ENCODE measurements at regions not wholly inside any gene's neighbourhood (a gene's known extent, or its start where the extent isn't known, plus 50 kb on each side); places are given as distances from the start of the nearest gene placed in this dataset.

- Histone ChIP-seq H3K4me2 (ENCODE audit: control insufficient read depth, insufficient read depth) (no peak overlapping the region), H2AFZ (ENCODE audit: control insufficient read depth, low read depth, low read length) (no peak overlapping the region), H4K20me1 (ENCODE audit: control insufficient read depth, insufficient read depth) (no peaks in the 10 kb centered on the region), H3K79me2 (ENCODE audit: control insufficient read depth, insufficient read depth, low read length) (no peaks in the 10 kb centered on the region), H3K36me3 (ENCODE audit: control insufficient read depth in 2 of 2, insufficient read depth in 2 of 2, low read length in 1 of 2) (no peaks in the 10 kb centered on the region), H3K4me3 (no peak overlapping the region), H3K9ac (ENCODE audit: control insufficient read depth, insufficient read depth, low read length) (no peak overlapping the region), H3K9me3 (replicated peaks; ENCODE audit: control insufficient read depth, insufficient read depth, low read length) (no peaks in the 10 kb centered on the region), H3K27me3 (replicated peaks in 1 of 2; ENCODE audit: control insufficient read depth in 2 of 2, insufficient read depth in 2 of 2, low read length in 1 of 2) (no peaks in the 10 kb centered on the region), H3K27ac (ENCODE audit: control insufficient read depth, insufficient read depth) (no peak overlapping the region), H3K4me1 (ENCODE audit: control insufficient read depth, insufficient read depth, low read length) (0 out of 2 replicates have a peak, but pooled peaks cover 3% of the 10 kb centered on the region)
- in situ Hi-C loops (cut with MboI) (no loop called here), intact Hi-C loops (cut with micrococcal nuclease; ENCODE audit: unreplicated experiment) (no loop called here)
- 72% methylated on average over 7 of the region's 7 CpGs for WGBS (ENCODE audit: insufficient coverage, insufficient replicate concordance, low lambda C conversion rate, missing lambda C conversion rate)
- ChIA-PET POLR2A (interaction anchor here (0.6 to 0.9 kb wide), 2 partner anchors 140 to 143 kb away, joined by 3 read pairs; no protein-coding TSS in a partner anchor), SMC1A (ENCODE audit: uncharacterized antibody, unreplicated experiment) (no interaction called here), RAD21 (ENCODE audit: unreplicated experiment) (no interaction called here), CTCF (interaction anchor here (0.6 to 1.5 kb wide), 3 partner anchors 28 to 1659 kb away, joined by 3 read pairs; no protein-coding TSS in a partner anchor)
- no peak; the same call in 2 of the 3 replicates for ATAC-seq
- TF ChIP-seq NFIC (IDR thresholded peaks at IDR 0.05; ENCODE audit: low read depth, low read length), result no peak
- TF ChIP-seq, protein P1, sequence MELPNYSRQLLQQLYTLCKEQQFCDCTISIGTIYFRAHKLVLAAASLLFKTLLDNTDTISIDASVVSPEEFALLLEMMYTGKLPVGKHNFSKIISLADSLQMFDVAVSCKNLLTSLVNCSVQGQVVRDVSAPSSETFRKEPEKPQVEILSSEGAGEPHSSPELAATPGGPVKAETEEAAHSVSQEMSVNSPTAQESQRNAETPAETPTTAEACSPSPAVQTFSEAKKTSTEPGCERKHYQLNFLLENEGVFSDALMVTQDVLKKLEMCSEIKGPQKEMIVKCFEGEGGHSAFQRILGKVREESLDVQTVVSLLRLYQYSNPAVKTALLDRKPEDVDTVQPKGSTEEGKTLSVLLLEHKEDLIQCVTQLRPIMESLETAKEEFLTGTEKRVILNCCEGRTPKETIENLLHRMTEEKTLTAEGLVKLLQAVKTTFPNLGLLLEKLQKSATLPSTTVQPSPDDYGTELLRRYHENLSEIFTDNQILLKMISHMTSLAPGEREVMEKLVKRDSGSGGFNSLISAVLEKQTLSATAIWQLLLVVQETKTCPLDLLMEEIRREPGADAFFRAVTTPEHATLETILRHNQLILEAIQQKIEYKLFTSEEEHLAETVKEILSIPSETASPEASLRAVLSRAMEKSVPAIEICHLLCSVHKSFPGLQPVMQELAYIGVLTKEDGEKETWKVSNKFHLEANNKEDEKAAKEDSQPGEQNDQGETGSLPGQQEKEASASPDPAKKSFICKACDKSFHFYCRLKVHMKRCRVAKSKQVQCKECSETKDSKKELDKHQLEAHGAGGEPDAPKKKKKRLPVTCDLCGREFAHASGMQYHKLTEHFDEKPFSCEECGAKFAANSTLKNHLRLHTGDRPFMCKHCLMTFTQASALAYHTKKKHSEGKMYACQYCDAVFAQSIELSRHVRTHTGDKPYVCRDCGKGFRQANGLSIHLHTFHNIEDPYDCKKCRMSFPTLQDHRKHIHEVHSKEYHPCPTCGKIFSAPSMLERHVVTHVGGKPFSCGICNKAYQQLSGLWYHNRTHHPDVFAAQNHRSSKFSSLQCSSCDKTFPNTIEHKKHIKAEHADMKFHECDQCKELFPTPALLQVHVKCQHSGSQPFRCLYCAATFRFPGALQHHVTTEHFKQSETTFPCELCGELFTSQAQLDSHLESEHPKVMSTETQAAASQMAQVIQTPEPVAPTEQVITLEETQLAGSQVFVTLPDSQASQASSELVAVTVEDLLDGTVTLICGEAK (IDR thresholded peaks at IDR 0.05; ENCODE audit: borderline replicate concordance), result no peak
- no peak for TF ChIP-seq POU2F2 (IDR thresholded peaks at IDR 0.05; ENCODE audit: borderline replicate concordance, low read depth, low read length)
- no peak for TF ChIP-seq HDAC6 (IDR thresholded peaks at IDR 0.05; ENCODE audit: unreplicated experiment)
- TF ChIP-seq, protein P2, sequence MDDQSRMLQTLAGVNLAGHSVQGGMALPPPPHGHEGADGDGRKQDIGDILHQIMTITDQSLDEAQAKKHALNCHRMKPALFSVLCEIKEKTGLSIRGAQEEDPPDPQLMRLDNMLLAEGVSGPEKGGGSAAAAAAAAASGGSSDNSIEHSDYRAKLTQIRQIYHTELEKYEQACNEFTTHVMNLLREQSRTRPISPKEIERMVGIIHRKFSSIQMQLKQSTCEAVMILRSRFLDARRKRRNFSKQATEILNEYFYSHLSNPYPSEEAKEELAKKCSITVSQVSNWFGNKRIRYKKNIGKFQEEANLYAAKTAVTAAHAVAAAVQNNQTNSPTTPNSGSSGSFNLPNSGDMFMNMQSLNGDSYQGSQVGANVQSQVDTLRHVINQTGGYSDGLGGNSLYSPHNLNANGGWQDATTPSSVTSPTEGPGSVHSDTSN (IDR thresholded peaks at IDR 0.05; ENCODE audit: insufficient replicate concordance, low read depth, low read length), result no peak
- no peak for TF ChIP-seq NR2C2 (IDR thresholded peaks at IDR 0.05; ENCODE audit: borderline replicate concordance, control insufficient read depth, insufficient read length, low read depth)
- no peak for TF ChIP-seq POLR2AphosphoS2 (IDR thresholded peaks at IDR 0.05; ENCODE audit: low read depth, low read length)
- TF ChIP-seq BACH1 (IDR thresholded peaks at IDR 0.05; ENCODE audit: borderline replicate concordance), result no peak
- no peak for TF ChIP-seq CUX1 (IDR thresholded peaks at IDR 0.05; ENCODE audit: insufficient replicate concordance, low read depth, low read length)
- no peak for TF ChIP-seq MTA2 (IDR thresholded peaks at IDR 0.05; ENCODE audit: low read depth)
- no peak for TF ChIP-seq NR2F1 (conservative IDR thresholded peaks at IDR 0.05)
- no peak for TF ChIP-seq RB1 (IDR thresholded peaks at IDR 0.05; ENCODE audit: borderline replicate concordance)
- TF ChIP-seq SMARCA5 (IDR thresholded peaks at IDR 0.05), result no peak
- no peak for DNase-seq (ENCODE audit: low read depth, low spot score)
- BruUV-seq (replicated peaks), result no TSS peak
- FAIRE-seq, result no peak
These were observed 72.2 kb downstream of the C5orf15 start for GRCh38 chr5:133895979-133896845.
